Lower leg skin (tissue), 3 donors: ENCODE measurements at regions not wholly inside any gene's neighbourhood (a gene's known extent, or its start where the extent isn't known, plus 50 kb on each side); places are given as distances from the start of the nearest gene placed in this dataset.

Experiments
- POLR2A ChIP-seq, 2 donors: fragments of 450-650 bp; IDR thresholded peaks; one replicate each; pipeline ENCODE4 v1.6.1; 2016 to 2017; ENCODE audit warnings: antibody characterized with exemption in 2 of 2, mild to moderate bottlenecking in 1 of 2, moderate library complexity in 1 of 2
- TF ChIP-seq, protein P1 (sequence below), 3 donors: fragments of 450-650 bp; IDR thresholded peaks; one replicate each; pipeline ENCODE4 v1.5.1; 2016; ENCODE audit warnings: antibody characterized with exemption in 3 of 3, mild to moderate bottlenecking in 3 of 3, moderate library complexity in 2 of 3

DNA sequence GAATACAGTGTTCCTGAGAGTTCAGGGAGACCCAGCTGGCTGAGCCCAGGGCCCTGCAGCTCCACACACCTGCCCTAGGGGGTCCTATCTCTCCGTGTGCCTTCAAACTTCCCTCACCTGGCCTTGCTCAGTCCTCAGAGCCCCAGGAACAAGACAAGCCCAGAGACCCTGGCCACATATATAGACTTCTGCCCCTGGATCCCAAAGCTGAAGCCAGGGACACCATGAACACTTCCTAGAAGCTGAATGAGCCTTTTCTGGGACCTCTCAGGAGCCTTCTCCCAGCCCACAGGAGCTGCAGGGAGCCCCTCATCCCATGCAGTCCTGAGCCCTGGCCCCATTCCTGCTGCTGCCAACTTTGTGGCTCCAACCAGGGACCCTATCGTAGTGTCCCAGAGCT lies 190.5 kb downstream of the DICER1 start:
- TF ChIP-seq, protein P1, sequence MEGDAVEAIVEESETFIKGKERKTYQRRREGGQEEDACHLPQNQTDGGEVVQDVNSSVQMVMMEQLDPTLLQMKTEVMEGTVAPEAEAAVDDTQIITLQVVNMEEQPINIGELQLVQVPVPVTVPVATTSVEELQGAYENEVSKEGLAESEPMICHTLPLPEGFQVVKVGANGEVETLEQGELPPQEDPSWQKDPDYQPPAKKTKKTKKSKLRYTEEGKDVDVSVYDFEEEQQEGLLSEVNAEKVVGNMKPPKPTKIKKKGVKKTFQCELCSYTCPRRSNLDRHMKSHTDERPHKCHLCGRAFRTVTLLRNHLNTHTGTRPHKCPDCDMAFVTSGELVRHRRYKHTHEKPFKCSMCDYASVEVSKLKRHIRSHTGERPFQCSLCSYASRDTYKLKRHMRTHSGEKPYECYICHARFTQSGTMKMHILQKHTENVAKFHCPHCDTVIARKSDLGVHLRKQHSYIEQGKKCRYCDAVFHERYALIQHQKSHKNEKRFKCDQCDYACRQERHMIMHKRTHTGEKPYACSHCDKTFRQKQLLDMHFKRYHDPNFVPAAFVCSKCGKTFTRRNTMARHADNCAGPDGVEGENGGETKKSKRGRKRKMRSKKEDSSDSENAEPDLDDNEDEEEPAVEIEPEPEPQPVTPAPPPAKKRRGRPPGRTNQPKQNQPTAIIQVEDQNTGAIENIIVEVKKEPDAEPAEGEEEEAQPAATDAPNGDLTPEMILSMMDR (IDR thresholded peaks at IDR 0.05), result no peak
- TF ChIP-seq POLR2A (IDR thresholded peaks at IDR 0.05), result no peak
